GM19467 (cell line): ENCODE measurements at regions not wholly inside any gene's neighbourhood (a gene's known extent, or its start where the extent isn't known, plus 50 kb on each side); places are given as distances from the start of the nearest gene placed in this dataset.
"Not testable (repeated sequence)": the region's sequence is repeated elsewhere in the genome, so short reads cannot be mapped to it uniquely, and the experiment has no call there.

Experiments used
- ATAC-seq: cut with Tn5 transposase; IDR thresholded peaks from one replicate; pipeline ENCODE4 v1.9.1; 2021; ENCODE audit warnings: mild to moderate bottlenecking, moderate library complexity; ENCODE audit not compliant: unreplicated experiment

DNA sequence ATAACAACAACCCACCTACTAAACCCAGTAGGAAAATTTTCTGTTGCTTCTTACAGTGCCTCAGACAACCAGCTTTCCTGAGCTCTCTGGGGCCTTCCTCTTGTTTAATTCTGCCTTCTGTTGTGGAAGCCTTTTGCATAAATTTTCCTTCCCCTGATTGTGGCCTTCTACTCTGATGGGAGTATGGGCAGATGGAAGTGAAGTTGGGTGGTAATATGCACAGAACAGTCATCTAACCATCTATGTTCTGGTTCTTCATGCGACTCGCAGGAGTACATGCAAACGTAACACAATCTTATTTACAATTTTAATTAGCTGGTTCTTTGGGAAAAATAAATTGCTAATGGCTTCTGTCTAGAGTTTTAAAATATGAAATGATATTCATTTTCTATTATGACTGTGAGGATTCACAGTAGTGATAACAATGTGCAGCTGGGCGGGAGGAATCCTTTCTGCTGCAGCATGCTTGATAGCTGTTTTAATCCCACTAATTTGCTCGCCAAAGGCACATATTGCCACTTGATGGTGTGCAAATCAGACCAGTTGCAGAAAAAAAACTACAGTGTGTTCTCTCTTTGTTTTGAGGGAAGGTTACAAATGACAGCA, 311.5 kb upstream of the ROPN1 start:
- no peak for ATAC-seq

DNA sequence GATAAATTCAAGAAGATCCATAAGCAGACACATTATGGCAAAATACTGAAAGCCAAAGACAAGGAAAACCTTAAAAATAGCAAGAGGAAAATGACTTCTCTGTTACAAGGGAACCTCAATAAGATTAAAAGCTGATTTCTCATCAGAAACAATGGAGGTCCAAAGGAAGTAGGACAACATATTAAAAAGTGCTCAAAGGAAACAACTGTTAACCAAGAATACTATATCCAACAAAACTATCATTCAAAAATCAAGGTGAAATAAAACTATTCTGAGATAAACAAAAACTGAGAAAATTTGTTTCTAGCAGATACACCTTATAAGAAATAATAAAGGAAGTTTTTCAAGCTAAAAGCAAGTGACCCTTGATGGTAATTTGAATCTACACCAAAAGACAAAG, 314.7 kb upstream of the ROPN1 start:
- ATAC-seq: no peak

GRCh38 chr3:124313621-124314020, 321.7 kb upstream of the ROPN1 start:
- ATAC-seq: no peak

DNA sequence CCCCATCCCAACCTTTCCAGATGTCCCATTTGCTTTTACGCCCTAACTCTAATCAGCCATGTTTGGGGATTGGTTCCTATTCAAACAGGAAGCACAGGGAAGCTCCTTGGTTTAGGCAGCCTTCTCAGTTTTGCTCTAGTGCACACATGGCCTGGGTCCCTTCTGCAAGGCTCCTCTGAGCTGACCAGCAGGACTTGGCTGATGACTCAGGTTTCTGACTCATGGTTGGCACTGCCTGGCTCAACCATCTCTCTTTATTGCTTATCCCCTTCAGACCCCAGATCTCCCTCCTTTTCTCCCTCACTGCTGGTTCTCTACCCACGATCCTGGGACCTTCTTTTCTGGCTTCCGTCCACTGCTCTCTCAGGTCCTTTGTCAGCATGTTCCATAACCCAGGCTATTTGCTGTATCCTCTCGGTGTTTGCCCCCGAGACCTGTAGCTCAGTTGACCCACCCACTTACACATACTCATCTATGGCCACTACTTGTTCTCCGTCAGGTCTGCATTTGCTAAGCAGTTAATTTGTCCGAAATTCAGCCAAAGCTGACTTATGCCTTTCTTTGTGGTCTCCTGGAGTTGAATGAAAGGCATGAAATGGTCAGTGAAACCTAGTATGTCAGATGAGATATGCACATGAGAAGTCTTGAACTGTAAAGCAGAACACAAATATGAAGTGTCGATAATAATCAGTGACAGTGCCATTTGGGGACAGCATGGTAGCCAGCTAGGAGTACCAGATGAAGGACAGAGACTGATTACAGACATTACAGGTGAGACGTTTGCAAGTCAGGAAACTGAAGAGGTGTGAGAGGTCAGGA, 323.5 kb upstream of the ROPN1 start:
- no peak for ATAC-seq

DNA sequence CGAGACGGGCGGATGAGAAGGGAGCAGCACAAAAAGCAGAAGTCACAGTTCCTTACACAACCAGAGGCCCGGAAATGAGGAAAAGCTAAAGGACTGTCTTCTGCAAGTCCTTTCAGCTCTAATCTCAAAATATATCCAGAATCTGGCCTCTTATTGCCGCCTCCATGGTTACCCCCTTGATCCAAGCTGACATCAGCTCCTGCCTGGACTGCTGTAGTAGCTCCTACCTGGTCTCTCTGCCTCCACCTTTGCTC, 324.0 kb upstream of the ROPN1 start:
- ATAC-seq: no peak

DNA sequence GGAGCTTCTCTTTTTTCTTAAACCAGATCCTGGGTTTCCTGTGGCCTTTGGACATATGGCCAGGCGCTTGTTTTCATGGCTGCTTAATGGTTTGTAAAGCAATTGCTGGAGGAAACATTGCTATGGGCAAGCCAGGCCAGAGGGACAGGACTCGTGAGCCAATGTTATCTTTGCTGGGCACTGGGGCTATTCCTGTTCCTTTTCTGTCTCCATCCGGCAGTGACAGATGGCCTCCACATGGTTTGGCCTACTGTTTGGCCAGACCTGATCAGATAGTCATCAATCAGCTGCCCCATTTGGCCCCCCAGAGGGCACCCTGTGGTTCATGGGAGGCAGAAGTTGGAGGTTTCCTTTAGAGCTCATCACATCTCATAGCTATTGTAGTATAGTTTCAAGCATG, 326.1 kb upstream of the ROPN1 start:
- no peak for ATAC-seq

DNA sequence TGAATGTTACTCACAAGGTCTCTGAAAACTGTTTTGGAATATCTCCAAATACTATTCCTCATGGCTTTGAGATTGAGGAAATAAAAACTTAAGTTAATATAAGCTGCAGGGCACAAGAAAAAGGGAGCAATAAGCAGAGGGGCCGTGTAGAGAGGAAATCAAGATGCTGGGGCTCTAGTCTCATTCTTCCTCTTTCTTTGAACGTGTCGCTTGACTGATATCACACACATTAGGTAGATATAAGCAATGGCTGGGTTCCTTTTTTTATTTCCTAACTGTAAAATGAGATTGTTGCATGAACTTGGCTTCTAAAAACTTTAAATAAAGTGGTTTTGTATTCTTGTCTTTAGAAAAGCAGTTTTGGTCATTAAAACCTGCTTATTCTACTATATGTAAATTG, 326.7 kb upstream of the ROPN1 start:
- ATAC-seq: no peak

DNA sequence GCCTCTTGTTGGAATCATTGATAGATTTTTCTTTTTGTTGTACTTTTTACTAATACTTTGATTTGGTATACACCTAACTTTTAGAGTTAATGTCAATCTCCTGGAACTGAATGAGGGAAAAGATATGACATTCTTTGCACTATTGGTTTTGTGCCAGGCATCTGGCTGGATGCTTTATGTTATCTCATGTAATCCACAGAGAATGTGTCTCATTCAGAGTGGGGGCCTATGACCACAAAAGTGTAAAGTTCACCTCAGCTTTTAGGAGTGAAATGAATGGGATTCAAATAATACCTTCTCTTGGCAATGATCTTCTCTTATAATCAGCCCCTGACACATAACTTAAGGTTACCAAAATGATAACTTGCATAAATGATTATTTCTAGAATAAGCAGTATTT, 329.1 kb upstream of the ROPN1 start:
- ATAC-seq: no peak

DNA sequence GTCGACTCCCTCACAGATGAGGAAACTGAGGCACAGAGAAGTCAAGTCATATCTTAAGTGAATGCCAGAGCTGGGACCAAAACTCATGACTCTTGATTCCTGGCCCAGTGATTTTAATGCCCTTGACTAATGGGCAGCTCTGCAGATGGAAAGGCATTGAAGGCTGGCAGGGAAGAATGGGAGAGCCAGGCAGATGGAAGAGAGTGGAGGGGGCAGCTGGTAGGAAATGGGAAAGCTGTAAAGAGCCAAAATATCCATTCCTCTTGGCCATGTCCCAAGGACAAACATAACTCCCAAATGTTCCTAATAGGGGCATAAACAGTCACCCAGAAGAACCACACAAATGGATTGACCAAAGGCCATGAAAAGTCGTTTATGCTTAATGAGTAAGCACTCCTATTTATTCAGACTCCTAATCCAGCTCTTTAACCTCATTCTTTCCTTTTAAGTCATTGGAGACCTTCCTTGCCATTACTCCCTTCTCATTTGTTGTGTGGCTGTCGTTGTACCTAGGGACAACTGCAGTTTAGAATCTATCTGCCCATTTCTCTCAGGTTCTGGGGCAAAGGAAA, 330.5 kb upstream of the ROPN1 start:
- ATAC-seq: no peak

- no peak for ATAC-seq
Measured at GRCh38 chr3:124322966-124323365, 331.0 kb upstream of the ROPN1 start.

GRCh38 chr3:124325248-124325647, 333.3 kb upstream of the ROPN1 start:
- no peak for ATAC-seq

GRCh38 chr3:124329723-124330122, 337.8 kb upstream of the ROPN1 start:
- no peak for ATAC-seq

- no peak for ATAC-seq
Measured at GRCh38 chr3:124333931-124334640, 342.2 kb upstream of the ROPN1 start.

DNA sequence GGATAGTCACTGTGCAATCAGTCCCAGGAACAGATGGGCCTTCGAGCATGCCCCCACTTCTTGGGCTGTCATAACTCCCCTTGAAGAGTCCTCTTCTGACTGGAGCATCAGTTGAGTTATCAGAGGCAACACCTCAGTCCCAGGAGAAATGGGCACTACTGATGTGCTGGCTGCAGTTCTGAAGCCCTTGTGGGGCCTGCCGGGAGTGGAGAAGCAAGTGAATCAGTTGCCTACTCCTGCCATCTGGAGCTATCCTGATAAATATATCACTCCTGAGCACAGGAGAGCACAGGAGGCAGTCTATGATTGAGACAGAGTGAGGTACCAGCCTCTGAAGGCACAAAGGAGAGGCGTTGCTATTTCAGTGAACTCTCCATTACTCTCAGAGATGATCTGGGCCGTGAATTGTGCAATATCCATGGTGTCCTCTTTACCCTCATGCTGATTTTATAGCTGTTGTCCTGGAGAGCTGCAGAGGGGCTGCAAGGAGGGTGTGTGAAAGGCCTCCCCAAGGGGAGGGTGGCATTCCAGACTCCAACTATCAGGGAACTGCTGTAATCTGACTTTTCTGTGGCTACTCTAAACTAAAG, 344.2 kb upstream of the ROPN1 start:
- no peak for ATAC-seq

GRCh38 chr3:124345845-124346244, 353.9 kb upstream of the ROPN1 start:
- ATAC-seq: no peak

DNA sequence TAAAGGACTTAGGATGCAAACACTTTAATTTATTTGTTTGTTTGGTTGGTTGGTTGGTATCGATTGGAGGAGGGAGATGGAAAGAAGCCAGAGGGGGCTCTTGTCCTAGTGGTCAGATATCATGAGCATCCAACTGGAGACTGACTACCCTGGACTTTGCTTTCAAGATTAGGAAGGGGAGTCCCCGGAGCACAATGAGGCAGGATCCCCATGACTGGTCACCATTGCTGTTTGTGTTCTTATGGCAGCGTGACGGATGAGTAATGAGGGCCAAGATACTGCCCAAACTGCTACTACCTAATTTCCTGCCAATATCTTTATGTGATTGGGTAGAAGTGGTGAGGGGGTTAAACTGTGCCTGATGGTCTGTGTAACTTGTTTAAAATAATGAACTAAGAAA, 354.6 kb upstream of the ROPN1 start:
- no peak for ATAC-seq

GRCh38 chr3:124347418-124347817, 355.5 kb upstream of the ROPN1 start:
- ATAC-seq: no peak

DNA sequence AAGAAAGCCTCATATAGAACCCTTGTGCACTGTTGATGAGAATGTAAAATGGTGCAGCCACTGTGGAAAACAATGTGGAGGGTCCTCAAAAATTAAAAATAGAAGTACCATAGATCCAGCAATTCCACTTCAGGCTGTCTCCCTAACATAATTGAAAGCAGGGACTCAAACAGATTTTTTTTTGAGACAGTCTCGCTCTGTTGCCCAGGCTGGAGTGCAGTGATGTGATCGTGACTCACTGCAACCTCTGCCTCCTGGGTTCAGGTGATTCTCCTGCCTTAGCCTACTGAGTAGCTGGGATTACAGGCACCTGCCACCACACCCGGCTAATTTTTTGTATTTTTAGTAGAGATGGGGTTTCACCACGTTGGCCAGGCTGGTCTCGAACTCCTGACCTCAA, 356.6 kb upstream of the ROPN1 start:
- ATAC-seq: not testable (repeated sequence)

GRCh38 chr3:124351430-124352148, 359.7 kb upstream of the ROPN1 start:
- ATAC-seq: no peak

DNA sequence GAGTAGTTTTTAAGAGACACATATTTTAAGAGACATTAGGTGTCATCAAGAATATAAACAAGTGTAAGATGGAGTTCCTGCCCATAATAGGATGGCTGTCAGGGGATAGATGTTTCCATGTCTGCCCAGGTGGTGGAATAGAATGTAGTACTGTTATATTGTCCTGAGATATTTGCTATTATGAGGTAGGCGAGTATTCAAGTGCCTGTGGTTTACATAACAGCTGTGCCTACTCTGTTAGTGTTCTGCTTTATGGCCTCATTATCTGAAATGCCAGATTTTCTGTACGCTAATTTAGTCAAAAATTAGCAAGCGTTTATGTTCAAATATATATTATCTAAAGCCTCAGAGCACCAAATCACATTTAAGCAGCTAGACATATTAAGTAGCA, 360.2 kb upstream of the ROPN1 start:
- ATAC-seq: no peak

GRCh38 chr3:124353691-124354090, 361.8 kb upstream of the ROPN1 start:
- ATAC-seq: no peak
